DOHH2 (cell line): ENCODE measurements at regions not wholly inside any gene's neighbourhood (a gene's known extent, or its start where the extent isn't known, plus 50 kb on each side); places are given as distances from the start of the nearest gene placed in this dataset.

Experiments used
- H3F3A ChIP-seq: fragments of 200-600 bp; sonication (generic), shearing (Covaris generic); 2 replicates; pipeline ENCODE4 v1.6.0; 2016; ENCODE audit warnings: antibody characterized with exemption, mild to moderate bottlenecking; ENCODE audit not compliant: control insufficient read depth, insufficient read depth
- H3K27ac ChIP-seq: fragments of 200-600 bp; sonication (generic); 2 replicates; pipeline ENCODE4 v1.5.1; 2014; ENCODE audit warnings: low read depth, mild to moderate bottlenecking, low read length, moderate library complexity
- H3K27me3 ChIP-seq: fragments of 200-600 bp; sonication (generic); 2 replicates; pipeline ENCODE4 v1.6.1; 2014; ENCODE audit warnings: mild to moderate bottlenecking, low read length, mixed read lengths; ENCODE audit not compliant: control insufficient read depth
- H3K36me3 ChIP-seq: fragments of 200-600 bp; sonication (generic); 2 replicates; pipeline ENCODE4 v1.6.1; 2014; ENCODE audit warnings: mild to moderate bottlenecking, low read length, moderate library complexity, mixed read lengths; ENCODE audit not compliant: control insufficient read depth
- H3K4me1 ChIP-seq: fragments of 200-600 bp; sonication (generic); 2 replicates; pipeline ENCODE4 v1.6.1; 2014; ENCODE audit warnings: mild to moderate bottlenecking, low read length, mixed read lengths; ENCODE audit not compliant: control insufficient read depth
- H3K4me2 ChIP-seq: fragments of 200-600 bp; sonication (generic); 2 replicates; pipeline ENCODE4 v1.6.0; 2014; ENCODE audit warnings: mild to moderate bottlenecking, low read length, moderate library complexity
- H3K4me3 ChIP-seq: fragments of 200-600 bp; sonication (generic); 2 replicates; pipeline ENCODE4 v1.5.1; 2014; ENCODE audit warnings: mild to moderate bottlenecking, low read length, mixed read lengths
- H3K79me2 ChIP-seq: fragments of 200-600 bp; sonication (generic); 2 replicates; pipeline ENCODE4 v1.6.1; 2014; ENCODE audit warnings: mild to moderate bottlenecking, low read length, mixed read lengths; ENCODE audit not compliant: control insufficient read depth
- H3K9me2 ChIP-seq: fragments of 200-600 bp; sonication (generic); replicated peaks from 2 replicates; pipeline ENCODE4 v1.6.1; 2014; ENCODE audit warnings: mild to moderate bottlenecking, low read length, mixed read lengths; ENCODE audit not compliant: control insufficient read depth
- H3K9me3 ChIP-seq: fragments of 200-600 bp; sonication (generic); 2 replicates; pipeline ENCODE4 v1.6.1; 2014; ENCODE audit warnings: antibody characterized with exemption, low read length, mixed read lengths; ENCODE audit not compliant: control insufficient read depth, insufficient read depth
- H4K20me1 ChIP-seq: fragments of 200-600 bp; sonication (generic); 2 replicates; pipeline ENCODE4 v1.6.0; 2014; ENCODE audit warnings: low read depth, mild to moderate bottlenecking, antibody characterized with exemption, low read length, moderate library complexity; ENCODE audit not compliant: control insufficient read depth, insufficient read depth
- EZH2phosphoT487 ChIP-seq: fragments of 200-600 bp; sonication (generic); IDR thresholded peaks from 2 replicates; pipeline ENCODE4 v1.6.1; 2017; ENCODE audit warnings: borderline replicate concordance, mild to moderate bottlenecking, antibody characterized with exemption, low read length, moderate library complexity, mixed read lengths
- TF ChIP-seq, protein P1 (sequence below): fragments of 200-600 bp; sonication (generic); IDR thresholded peaks from one replicate; pipeline ENCODE4 v1.5.1; 2014; ENCODE audit warnings: antibody characterized with exemption, mild to moderate bottlenecking, low read depth, low read length; ENCODE audit not compliant: poor library complexity, severe bottlenecking

DNA sequence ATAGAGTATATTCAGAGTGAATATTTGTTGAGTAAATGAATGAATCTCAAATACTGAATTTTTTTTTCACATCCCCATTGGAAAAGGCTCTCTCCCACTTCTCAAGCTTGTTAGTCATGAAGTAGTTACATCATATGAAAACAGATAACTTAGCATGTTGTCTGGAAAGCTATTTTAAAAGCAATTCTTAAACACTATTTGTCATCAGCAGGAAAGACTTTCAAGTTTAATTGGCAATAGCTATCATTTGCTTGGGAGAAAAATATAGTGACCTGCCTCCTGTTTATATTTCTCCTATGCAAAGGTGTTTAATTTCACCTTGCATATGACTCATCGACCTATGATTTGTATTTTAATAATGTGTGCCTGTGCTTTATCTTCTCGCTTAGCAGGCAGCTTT, 499.8 kb upstream of the GRIA1 start:
- H3K79me2 ChIP-seq, result no peaks in the 10 kb centered on the region
- H3K4me3 ChIP-seq, result no peak overlapping the region
- H3K9me3 ChIP-seq, result no peaks in the 10 kb centered on the region
- H4K20me1 ChIP-seq, result no peaks in the 10 kb centered on the region
- H3K36me3 ChIP-seq, result no peaks in the 10 kb centered on the region
- H3K27ac ChIP-seq, result no peak overlapping the region
- no peak for TF ChIP-seq EZH2phosphoT487
- H3K4me1 ChIP-seq, result no peaks in the 10 kb centered on the region
- no peaks in the 10 kb centered on the region for H3K27me3 ChIP-seq
- H3K9me2 ChIP-seq, result no peaks in the 10 kb centered on the region
- no peak overlapping the region for H3K4me2 ChIP-seq
- H3F3A ChIP-seq, result no peaks in the 10 kb centered on the region

DNA sequence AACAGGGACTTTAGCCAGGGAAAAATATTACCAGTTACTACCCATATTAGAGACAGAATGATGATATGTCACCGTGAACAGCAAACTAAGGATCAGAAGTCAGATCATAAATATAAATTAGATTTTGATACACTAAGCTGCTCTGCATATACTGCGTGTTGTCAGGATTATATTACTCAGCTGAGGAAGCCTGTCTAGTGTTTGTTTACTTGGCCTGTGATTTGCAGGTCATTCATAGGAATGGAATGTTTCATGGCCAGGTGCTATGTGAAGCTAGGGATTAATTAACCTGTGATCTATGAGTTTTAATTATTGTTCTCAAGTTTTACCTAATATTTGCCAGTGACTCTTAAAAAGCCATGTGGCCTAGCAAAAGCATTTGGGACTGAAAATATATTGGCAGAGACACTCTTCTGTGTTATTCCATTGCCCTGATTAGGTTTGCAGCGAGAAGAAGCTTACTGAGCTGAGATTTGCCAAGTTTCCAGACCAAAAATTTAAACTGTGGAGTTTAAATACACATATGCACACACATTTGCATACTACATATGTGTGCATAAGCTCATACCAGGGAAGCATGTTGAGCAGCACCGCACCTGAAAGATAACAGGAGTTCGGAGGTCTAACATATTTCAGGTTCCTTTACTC, 496.3 kb upstream of the GRIA1 start:
- TF ChIP-seq, protein P1, sequence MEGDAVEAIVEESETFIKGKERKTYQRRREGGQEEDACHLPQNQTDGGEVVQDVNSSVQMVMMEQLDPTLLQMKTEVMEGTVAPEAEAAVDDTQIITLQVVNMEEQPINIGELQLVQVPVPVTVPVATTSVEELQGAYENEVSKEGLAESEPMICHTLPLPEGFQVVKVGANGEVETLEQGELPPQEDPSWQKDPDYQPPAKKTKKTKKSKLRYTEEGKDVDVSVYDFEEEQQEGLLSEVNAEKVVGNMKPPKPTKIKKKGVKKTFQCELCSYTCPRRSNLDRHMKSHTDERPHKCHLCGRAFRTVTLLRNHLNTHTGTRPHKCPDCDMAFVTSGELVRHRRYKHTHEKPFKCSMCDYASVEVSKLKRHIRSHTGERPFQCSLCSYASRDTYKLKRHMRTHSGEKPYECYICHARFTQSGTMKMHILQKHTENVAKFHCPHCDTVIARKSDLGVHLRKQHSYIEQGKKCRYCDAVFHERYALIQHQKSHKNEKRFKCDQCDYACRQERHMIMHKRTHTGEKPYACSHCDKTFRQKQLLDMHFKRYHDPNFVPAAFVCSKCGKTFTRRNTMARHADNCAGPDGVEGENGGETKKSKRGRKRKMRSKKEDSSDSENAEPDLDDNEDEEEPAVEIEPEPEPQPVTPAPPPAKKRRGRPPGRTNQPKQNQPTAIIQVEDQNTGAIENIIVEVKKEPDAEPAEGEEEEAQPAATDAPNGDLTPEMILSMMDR, result no peak
- TF ChIP-seq EZH2phosphoT487, result no peak
- H3K79me2 ChIP-seq, result no peaks in the 10 kb centered on the region
- no peaks in the 10 kb centered on the region for H3K36me3 ChIP-seq
- no peak overlapping the region for H3K4me2 ChIP-seq
- no peaks in the 10 kb centered on the region for H3K9me2 ChIP-seq
- no peaks in the 10 kb centered on the region for H3K9me3 ChIP-seq
- no peaks in the 10 kb centered on the region for H4K20me1 ChIP-seq
- no peaks in the 10 kb centered on the region for H3K27me3 ChIP-seq
- no peak overlapping the region for H3K27ac ChIP-seq
- no peaks in the 10 kb centered on the region for H3K4me1 ChIP-seq
- H3F3A ChIP-seq, result no peaks in the 10 kb centered on the region
- H3K4me3 ChIP-seq, result no peak overlapping the region

DNA sequence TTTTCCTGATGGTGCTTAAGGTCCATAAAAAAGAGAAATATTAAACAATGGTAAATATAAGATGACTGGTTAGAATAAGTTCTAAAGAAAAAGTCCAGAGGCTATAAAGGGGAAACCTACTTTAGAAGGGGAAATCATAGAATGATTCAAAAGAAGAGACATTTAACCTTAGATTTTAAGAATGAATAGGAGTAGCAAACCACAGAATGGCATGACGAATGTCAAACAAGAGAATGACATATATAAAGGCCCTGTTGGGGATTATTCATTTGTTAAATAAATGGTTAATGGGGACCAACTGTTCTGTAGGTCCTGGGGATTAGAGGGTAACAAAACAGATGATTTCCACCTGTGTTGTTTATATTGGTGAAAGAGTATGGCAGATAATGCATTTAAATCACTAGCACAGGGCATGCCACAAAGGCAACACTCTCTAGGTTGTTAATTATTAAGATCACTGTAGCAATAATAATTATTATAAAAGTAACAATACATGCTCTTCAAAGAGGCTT, 495.2 kb upstream of the GRIA1 start:
- no peak overlapping the region for H3K4me3 ChIP-seq
- no peak overlapping the region for H3K4me2 ChIP-seq
- H3K79me2 ChIP-seq, result no peaks in the 10 kb centered on the region
- H3K36me3 ChIP-seq, result no peaks in the 10 kb centered on the region
- no peak overlapping the region for H3K27ac ChIP-seq
- H3K4me1 ChIP-seq, result no peaks in the 10 kb centered on the region
- no peaks in the 10 kb centered on the region for H4K20me1 ChIP-seq
- no peaks in the 10 kb centered on the region for H3K27me3 ChIP-seq
- no peaks in the 10 kb centered on the region for H3K9me3 ChIP-seq
- TF ChIP-seq EZH2phosphoT487, result no peak
- TF ChIP-seq, protein P1, result no peak
- no peaks in the 10 kb centered on the region for H3K9me2 ChIP-seq
- no peaks in the 10 kb centered on the region for H3F3A ChIP-seq

DNA sequence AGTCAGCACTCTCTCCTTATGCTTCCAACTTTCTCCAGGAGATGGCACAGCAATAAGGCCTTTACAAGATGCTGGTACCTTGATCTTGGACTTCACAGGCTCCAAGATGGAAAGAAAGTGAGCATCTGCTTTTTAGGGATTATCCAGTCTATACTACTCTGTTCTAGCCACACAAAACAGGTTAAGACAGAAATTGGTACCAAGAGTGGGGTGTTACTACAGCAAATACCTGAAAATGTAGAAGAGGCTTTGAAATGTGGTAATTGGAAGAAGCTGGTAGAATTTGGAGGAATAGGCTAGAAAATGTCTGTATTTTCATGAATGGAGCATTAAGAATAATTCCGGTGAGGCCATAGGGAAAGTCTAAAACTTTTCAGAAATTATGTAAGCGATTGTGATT, 484.8 kb upstream of the GRIA1 start:
- no peaks in the 10 kb centered on the region for H3K9me3 ChIP-seq
- no peaks in the 10 kb centered on the region for H3K4me1 ChIP-seq
- H3K79me2 ChIP-seq, result no peaks in the 10 kb centered on the region
- TF ChIP-seq EZH2phosphoT487, result no peak
- TF ChIP-seq, protein P1, result no peak
- H3K27me3 ChIP-seq, result no peaks in the 10 kb centered on the region
- no peak overlapping the region for H3K4me3 ChIP-seq
- no peak overlapping the region for H3K27ac ChIP-seq
- no peaks in the 10 kb centered on the region for H4K20me1 ChIP-seq
- H3F3A ChIP-seq, result no peaks in the 10 kb centered on the region
- H3K4me2 ChIP-seq, result no peak overlapping the region
- H3K36me3 ChIP-seq, result no peaks in the 10 kb centered on the region
- no peaks in the 10 kb centered on the region for H3K9me2 ChIP-seq
